HG02763 (cell line): ENCODE measurements at regions not wholly inside any gene's neighbourhood (a gene's known extent, or its start where the extent isn't known, plus 50 kb on each side); places are given as distances from the start of the nearest gene placed in this dataset.
"Not testable (repeated sequence)": the region's sequence is repeated elsewhere in the genome, so short reads cannot be mapped to it uniquely, and the experiment has no call there.

Experiments
- ATAC-seq: cut with Tn5 transposase; IDR thresholded peaks from one replicate; pipeline ENCODE4 v1.9.1; 2021; ENCODE audit warnings: mild to moderate bottlenecking, moderate library complexity; ENCODE audit not compliant: unreplicated experiment

DNA sequence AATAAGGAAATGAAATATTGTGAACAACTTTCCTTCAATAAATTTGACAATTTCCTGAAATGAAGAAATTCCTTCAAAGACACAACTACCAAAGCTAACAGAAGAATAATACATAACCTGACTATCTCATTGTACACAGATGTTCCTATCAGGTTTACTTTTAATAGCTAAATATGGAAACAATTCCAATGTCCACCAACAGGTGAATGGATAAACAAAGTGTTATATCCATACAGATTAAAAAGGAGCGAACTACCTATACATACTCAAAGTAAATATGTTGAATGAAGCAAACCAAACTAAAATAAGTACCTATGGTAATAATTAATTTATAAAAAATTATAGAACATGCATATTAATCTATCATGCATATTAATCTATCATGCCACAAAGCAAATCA is 554.9 kb downstream of the PPP4R3C start:
- ATAC-seq, result no peak

DNA sequence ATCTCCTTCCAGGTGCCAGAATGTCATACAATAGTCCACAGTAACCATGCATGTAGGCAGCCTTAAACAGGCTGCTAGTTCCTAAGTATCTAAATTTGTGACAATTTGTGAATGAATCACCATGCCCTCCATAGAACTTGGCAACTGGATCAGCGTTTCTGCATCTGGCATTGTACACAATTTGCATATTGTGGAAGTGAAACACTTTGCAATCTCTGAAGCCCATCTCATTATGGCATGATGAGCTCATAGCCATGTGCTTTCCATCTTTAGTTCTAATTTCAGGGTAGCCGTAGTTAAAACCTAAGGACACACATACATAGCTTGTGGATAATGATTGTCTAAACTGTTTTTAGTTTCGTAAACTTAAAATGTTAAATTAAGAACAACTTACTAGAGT is 573.6 kb downstream of the PPP4R3C start:
- no peak for ATAC-seq

DNA sequence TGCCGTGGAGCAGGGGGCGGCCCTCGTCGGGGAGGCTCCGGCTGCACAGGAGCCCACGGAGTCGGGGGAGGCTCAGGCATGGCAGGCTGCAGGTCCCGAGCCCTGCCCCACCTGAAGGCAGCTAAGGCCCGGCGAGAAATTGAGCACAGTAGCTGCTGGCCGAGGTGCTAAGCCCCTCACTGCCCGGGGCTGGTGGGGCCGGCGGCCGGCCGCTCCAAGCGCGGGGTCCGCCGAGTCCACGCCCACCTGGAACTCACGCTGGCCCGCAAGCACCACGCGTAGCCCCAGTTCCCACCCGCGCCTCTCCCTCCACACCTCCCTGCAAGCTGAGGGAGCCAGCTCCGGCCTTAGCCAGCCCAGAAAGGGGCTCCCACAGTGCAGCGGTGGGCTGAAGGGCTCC is 589.4 kb downstream of the PPP4R3C start:
- no peak for ATAC-seq

DNA sequence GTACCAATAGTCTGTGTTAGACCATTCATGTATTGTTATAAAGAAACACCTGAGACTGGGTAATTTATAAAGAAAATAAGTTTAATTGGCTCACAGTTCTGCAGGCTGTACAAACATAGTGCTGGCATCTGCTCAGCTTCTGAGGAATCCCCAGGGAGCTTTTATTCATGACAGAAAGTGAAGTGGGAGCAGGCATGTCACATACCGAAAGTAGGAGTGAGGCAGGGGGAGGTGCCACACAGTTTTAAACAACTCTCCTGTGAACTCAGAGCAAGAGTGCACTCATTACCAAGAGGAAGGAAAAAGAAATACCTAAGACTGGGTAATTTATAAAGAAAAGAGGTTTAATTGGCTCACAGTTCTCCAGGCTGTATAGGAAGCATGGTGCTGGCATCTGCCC is 591.2 kb downstream of the PPP4R3C start:
- no peak for ATAC-seq

DNA sequence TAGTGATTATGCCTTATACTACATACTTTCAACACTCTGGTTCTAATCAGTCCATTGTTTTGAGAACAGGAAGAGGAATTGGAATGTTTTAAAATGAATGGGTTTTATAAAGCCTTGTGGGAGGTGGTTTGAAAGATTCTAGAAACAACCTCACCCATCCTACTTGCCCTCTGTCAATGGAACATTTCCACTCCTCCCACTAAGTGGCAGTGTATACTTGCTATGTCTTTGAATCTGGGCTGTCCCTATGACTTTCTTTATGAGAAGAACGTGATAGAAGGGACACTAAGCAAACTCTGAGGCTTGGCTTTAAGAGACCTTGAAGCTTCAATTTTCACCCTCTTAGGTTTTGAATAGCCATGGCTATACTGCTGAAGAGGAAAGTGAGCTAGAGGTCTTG is 611.2 kb downstream of the PPP4R3C start:
- no peak for ATAC-seq

DNA sequence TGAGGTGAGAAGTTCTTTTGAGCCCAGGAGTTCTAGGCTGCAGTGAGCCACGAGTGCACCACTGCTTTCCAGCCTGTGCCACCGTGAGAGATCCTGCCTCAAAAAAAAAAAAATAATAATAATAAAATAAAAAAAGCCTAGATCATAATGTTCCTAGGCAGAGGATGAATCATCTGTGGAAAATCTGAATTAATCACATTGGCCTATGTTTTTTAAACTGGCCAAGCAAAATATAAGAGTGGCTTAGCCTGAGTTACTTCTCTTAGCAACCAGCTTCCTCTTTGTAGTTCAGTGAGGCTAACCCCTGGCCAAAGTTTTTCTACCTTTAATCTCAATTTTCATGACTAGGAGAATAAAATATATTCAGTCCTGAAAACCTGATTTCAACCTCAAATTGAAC is 614.6 kb downstream of the PPP4R3C start:
- ATAC-seq, result no peak

DNA sequence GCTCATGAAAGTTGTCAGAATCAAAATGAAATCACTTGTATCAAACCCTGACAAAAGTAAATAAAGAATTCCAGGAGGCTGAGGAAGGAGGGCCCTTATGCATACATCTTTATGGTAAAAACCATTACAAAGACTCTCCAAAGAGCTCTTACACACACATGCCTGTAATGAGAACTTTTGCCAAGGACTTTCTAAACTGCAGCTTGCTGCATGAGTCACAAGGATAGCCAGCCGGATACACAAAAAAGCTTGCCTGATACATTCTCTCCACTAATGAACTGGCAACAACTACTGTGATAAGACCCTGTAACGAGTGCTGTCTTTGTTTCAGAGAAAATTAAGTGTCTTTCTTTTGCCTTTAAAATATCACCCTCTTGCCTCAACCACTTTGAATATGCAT is 618.1 kb downstream of the PPP4R3C start:
- no peak for ATAC-seq

DNA sequence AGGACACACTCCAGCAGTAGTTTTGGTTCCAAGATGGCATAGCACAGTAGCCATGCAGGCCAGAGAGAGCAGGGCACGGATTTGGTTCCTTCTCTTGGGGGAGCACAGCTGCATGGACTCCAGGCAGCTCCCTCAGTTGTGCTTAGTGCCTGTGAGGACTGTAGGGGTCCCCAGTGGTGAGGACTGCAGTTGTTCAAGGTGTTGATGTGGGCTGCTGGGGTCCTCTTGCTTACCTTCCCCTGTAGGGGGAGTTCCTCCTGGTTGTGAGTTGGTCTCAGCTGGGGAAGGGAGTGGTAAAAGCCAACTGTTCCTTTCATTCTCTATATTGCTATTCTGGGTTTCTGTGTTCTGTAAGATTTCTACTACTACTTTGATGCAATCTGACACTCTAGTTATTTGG is 606.5 kb downstream of the MAGEB5 start:
- no peak for ATAC-seq

DNA sequence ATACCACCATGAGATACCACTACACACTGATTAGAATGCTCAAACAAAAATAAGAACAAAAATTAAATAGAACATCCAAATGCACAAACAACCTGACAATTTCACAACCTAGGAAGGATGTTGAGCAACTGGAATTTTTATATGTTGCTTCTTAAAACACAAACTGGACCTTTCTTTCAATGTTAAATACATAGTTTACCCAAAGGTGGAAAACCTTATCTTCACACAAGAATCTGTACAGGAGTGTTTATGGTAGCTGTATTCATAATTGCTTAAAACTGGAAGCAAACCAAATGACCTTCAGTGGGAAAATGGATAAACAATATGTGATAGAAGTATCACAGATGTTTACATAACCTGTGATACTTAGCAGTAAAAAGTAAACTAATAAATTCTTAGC is 573.8 kb downstream of the MAGEB5 start:
- no peak for ATAC-seq

DNA sequence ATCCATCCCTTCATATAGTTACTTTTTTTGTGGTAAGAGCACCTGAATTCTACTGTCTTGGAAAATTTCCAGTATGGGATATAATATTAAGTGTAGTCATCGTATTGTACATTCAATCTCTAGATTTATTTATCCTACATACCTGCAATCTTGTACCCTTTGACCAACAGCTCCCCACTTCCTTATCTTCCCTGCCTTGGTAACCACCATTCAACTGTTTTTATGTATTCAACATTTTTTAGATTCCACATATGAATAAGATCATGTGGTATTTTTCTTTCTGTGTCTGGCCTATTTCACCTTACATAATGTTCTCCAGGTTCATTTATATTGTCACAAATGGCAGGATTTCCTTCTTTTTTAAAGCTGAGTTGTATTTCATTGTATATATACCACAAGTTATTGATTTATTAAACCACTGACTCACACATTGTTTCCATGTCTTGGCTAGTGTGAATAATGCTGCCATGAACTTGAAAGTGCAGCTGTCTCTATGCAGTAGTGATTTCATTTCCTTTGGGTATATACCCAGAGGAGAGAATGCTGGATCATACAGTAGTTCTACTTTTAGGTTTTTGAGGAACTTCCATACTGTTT is 572.5 kb downstream of the MAGEB5 start:
- no peak for ATAC-seq

DNA sequence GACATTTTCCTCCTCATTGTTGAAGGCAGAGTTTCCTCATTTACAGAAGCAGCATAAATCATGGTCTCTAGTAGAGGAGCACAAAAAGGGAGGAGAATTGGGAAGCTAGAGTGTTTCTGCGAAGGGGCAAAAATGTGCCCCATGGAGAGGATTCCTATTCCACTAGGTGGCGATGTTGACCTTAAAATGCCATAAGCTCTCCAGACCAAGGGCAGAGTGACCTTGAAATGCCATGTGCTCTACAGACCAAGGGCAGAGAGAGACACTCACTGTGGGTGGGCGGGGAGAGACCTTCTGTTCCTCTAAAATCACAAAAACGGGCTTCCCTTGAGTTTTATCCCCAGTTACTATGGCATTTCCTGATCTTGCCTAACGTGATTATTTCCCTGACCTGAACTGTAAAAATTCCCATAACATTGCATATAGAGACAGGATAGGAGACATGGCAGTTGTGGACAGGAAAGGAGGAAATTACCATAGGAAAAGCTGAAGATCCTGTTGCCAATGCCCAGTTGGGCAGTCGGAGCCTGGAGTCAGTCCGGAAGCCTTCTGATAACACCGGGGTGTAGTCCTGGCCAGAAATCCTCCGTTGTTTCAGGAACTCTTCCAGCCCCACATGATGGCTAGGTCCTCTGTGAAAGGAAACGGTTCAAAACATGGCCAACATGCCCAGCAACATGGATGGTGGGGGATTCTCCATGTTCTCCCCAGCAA is 567.7 kb downstream of the MAGEB5 start:
- peak; percentile 61 for ATAC-seq

DNA sequence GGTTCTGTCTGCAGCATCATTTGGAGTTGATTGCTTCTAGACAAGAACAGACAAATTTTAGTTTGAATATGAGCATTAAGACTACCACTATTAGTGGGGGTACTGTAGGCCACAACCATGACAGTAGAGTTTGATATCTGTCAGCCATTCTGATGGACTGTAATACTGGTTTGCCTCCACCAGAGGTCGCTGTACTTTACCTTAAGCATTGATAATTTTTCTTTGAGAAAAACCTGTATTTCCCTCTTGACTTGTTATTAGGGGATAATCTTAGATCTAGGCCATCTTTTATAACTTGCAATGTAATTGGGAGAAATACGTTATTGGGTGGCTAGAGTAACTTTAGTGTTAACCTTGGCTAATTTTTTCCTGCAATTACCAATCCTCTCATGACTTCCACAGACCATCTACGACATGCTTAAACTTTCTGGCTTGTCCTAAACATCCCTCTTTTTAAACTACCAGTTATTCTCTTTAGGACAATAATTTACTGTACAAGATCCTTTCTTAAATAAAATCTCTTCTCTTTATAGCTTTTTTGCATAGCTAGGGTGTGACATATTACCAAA is 562.4 kb downstream of the MAGEB5 start:
- no peak for ATAC-seq

DNA sequence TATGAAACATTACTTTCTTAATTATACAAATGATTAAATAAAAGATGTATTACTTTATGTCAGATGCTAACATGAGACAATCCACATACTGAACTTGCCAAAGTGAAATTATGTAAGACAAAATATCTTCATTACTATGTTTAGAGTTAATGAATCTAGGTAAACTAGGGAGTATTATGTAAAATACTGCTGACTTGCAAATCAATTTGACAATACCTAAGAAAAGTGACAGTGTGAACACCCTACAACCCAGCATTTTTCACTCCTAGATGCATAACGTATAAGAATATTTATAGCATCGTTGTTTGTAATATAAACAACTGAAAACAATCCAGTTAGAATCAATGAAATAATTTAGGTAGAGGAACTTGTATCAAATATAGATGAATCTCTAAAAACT is 546.3 kb downstream of the MAGEB5 start:
- no peak for ATAC-seq

DNA sequence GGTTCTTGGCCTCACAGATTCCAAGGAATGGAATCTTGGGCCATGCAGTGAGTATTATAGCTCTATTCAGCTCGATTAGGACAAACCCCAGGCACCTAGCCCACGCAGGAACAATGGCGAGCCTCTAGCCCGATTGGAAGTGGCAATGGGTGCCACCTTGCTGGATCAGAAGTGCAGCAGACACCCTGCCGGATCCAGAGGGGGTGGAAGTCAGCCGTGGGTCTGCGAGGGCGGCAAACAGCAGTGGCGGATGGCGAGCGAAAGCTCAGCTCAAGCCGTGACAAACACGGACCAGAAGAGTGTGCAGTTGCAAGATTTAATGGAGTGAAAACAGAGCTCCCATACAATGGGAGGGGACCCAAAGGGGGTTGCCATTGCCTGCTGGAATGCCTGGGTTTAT is 539.8 kb downstream of the MAGEB5 start:
- not testable (repeated sequence) for ATAC-seq

DNA sequence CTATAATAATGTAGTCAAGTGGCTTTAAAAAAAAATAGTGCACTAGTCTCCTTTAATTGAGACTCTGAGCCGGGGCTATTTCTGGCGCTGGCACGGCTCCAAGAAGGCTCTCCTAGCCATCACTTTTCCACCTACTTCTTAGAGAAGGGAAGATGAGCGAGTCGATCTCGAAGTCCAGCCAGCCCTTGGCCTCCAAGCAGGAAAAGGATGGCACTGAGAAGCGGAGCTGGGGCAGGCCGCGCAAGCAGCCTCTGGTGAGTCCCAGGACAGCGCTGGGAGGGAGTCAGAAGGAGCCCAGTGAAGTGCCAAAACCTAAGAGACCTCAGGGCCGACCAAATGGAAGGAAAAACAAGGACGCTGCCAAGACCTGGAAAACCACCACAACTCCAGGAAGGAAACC is 531.9 kb downstream of the MAGEB5 start:
- ATAC-seq, result no peak

DNA sequence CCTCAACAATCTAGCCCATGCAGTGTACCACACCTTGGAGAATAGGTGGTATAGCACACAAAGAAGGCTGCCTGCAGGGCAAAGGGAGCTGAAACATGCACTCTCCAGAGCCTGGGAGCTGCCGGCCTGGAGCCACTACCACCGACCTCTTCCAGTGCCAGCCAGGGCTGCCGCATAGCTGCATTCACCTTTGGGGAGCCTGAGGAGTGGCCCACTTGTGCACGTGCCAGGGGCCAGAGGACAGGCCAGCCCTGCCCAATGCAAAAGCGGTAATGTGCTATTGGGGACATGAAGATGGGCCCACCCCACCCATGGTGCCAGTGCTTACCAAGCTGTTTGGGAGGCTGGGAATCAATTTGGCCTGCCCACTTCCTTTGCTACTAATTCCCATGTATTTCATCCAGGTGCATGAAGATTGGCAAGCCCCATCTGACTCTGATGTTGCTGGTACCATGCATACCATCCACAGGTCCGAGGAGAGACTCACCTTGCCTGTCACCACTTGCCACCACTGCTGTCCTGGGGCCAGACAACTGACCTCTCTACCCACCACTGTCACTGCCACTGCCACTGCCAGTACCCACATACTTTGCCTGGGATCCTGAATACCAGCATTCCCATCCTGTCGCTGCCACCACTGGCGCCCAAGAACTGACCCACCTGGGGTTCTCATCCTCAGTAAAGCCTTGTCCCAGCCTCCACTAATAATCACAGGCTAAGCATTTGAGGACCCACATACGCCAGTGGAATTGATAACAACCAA is 506.9 kb downstream of the MAGEB5 start:
- ATAC-seq, result no peak

DNA sequence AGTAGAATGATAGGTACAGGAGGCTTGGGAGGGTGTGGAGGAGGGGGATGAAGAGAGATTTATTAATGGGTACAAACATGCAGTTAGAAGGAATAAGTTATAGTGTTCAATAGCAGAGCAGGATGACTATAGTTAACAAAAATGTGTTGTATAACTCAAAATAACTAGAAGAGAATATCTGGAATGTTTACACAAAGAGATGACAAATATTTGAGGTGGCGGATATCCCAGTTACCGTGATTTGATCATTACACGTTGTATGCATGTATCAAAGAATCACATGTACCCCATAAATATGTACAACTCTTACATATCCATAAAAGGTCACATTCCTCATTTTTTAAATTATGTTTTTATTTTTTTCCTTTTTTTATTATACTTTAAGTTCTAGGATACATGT is 456.6 kb downstream of the MAGEB5 start:
- ATAC-seq, result no peak

DNA sequence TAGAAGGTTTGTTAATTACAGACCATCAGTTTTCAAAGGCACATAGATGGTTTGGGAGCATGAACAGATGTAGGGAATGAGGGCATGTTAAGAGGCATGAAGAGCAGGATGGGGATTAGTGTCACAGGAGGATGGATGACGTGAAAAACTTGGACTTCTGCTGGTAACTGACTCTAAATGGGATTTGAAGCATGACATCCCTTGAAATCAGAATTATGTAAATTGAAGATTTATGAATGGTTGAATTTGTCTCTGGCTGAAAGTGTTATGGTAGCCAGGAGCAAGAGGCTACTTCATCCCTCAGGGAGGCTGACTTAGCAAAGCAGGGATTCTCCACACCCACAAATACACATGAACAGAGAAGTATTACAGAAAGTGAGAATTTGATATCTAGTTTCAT is 454.6 kb downstream of the MAGEB5 start:
- ATAC-seq, result no peak

DNA sequence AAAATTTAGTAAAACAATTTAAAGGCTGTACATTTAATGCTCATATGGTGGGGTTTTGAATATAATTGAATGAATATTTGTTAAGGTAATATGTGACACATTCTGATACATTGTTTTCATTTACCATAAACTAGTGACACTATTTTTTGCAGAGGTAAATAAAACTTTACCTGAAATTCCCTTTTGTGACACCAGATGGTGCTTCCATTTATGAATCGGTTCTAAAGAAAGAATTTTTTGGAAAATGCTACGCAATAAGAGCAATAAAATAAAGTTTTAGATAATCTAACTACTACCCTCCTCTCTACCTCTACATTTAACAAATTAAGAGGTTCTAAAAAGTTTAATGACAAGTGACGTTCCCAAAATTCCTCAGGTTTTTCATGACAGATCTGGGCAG is 448.9 kb downstream of the MAGEB5 start:
- no peak for ATAC-seq

DNA sequence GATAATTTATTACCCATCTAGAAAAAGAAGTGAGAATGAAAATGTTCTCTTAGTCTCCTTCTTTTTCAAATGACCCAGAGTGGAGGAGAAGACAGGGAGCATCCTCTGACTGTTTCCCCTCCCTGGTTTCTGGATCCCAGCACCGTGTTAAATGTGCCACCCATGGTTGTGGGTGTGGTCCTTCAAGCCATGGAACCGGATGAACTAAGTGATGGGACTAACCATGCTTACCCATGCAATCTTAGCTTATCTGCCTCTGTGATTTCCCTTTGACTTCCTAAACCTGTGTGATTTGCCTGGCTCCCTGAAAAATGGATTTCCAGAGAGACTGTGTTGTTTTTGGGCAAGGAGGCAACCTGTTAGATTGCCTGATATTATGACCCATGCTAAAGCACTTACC is 437.1 kb downstream of the MAGEB5 start:
- no peak for ATAC-seq

DNA sequence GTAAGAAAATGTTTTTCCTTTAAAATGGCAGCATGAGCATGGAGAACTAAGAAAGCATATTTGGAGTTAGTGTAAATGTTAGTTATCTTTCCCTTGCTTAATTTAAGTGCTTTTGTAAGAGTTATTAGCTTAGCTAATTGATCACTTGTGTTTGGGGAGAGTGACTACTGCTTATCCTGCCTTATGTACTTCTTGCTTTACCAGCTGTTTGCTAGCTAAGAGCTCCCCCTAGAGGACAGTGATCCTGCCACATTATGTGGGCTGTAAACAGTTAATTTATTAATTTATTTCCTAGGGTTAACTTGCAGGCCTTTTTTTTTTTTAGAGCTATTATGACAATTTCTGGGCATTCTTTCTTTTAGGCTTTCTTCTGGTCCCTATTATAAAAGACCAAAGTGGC is 435.8 kb downstream of the MAGEB5 start:
- no peak for ATAC-seq

DNA sequence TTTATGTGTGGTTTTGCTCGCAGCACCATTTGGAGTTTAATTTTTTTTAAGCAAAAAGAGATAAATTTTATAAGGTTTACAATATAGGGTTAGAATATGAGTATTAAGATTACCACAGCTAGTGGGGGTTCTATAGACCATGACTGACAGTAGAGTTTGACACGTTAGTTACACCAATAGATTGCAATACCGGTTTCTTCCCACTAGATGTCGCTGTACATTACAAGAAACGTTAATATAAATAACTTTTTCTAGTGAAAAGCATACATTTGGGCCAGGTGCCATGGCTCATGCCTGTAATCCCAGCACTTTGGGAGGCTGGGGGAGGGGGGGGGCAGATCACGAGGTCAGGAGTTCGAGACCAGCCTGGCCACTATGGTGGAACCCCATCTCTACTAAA is 433.6 kb downstream of the MAGEB5 start:
- no peak for ATAC-seq
